ENCODE measurements at regions not wholly inside any gene's neighbourhood (a gene's known extent, or its start where the extent isn't known, plus 50 kb on each side); places are given as distances from the start of the nearest gene placed in this dataset.
"Not testable (repeated sequence)": the region's sequence is repeated elsewhere in the genome, so short reads cannot be mapped to it uniquely, and the experiment has no call there.

DNA sequence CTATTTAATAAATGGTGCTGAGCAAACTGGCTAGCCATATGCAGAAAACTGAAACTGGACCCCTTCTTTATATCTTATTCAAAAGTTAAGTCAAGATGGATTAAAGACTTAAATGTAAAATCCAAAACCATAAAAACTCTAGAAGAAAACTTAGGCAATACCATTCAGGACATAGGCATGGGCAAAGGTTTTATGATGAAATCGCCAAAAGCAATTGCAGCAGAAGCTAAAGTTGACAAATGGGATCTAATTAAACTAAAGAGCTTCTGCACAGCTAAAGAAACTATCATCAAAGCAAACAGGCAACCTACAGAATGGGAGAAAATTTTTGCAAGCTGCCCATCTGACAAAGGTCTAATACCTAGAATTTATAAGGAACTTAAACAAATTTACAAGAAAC is 79.0 kb upstream of the SALL1 start:
- not testable (repeated sequence) for H3K9me3 Mint-ChIP-seq; H3K27ac Mint-ChIP-seq; DNase-seq (ENCODE audit: low spot score in 2 of 2)

DNA sequence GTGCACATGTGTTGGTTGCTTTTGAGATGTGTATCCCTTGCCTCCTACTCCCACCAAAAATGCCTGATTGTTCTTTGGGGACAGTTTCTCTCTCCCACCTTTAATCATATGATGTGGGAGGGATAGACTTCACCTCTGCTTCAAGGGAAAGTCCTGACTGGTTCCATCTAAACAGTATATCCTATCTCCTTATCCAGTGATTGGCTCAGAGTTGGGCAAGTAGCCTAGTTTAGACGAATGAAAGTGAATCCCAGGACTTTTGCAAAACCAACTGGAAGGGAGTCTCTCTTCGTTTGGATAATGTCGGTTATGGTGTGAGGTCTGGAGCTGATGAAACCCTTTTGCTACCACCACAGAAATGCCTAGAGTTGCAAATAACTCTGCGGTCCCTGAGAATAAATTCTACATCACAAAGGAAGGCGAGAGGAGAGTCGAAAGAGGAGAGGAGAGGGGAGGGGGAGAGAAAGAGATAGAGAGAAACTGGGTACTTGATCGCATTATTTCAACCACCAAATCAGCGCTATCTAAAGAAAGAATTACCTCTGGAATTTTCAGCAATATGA is 77.1 kb upstream of the SALL1 start:
- Mint-ChIP-seq H3K36me3 (no peaks in the 10 kb centered on the region), H3K9me3 (peaks cover 6 to 9% of the 10 kb centered on the region in 2 donors), H3K27ac (no peak overlapping the region)
- no peak for ATAC-seq
- no peak for DNase-seq (ENCODE audit: low spot score in 2 of 2)

More for the DNA sequence above, 79.0 kb upstream of the SALL1 start:
- ATAC-seq, H3K36me3 Mint-ChIP-seq: not testable (repeated sequence)

DNA sequence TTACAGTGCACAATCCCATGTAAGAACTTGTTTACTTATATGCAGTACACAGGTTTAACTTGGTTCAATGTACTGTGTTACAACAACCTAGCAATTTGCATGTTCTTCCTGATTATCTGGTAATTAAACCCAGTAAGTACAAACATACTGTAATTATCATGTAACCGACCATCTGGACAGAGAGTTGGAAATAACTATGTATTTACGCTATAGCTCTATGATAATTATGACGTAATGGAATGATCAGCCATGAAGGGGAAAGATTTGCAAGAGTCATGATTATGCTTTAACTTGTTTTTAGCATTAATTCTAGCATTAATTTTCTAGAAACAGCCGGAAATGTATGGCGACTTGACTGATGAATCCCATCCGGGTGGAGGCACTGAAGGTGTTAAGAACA is 74.8 kb upstream of the SALL1 start:
- Mint-ChIP-seq H3K9me3 (peaks cover 6 to 8% of the 10 kb centered on the region in 2 donors), H3K27ac (no peak overlapping the region), H3K36me3 (no peaks in the 10 kb centered on the region)
- DNase-seq (ENCODE audit: low spot score in 2 of 2) (no peak), ATAC-seq (no peak)

DNA sequence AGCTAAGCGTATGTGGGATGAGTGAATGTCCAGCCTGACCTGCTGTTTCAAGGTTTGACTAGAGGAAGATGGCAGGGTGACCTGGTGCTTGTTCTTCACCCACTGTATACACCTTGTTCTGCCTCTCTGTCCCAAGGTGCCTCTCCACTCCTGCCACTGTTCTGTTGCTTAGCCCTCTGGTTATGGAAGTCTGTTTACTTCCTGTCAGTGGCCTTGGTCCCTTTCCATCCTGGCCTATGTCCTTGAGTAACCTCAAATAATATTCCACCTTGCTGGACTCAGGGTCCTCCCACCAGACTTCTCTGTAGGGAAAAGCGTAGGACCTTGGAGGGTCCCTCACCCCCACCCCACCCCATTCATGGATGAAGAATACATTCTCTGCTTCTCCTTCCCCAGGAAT is 73.2 kb upstream of the SALL1 start:
- Mint-ChIP-seq H3K9me3 (peaks cover 9 to 11% of the 10 kb centered on the region in 2 donors), H3K27ac (no peak overlapping the region), H3K36me3 (no peaks in the 10 kb centered on the region)
- ATAC-seq (no peak), DNase-seq (ENCODE audit: low spot score in 2 of 2) (no peak)

DNA sequence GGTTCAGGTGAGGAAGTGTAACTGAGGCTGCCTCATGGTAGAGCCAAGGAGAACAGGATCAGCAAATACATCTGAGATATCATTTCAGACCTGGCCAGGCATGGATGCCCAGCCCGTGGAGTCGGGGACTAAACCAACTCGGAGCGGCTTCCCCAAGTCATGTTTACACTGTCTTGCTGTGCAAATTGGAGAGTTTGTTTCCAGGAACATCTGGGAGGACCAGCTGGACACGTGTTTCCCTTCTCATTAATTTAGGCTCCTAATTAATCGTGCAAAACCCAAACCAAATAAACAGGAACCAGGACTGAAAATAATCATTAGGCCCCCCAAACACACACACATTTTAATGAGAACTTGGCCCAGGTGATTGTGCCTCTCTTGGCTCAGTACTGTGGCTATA is 70.9 kb upstream of the SALL1 start:
- H3K27ac Mint-ChIP-seq = no peak overlapping the region
- DNase-seq (ENCODE audit: low spot score in 2 of 2) (no peak), ATAC-seq (no peak)
- peaks cover 9 to 11% of the 10 kb centered on the region in 2 donors for H3K9me3 Mint-ChIP-seq
- H3K36me3 Mint-ChIP-seq = no peaks in the 10 kb centered on the region

DNA sequence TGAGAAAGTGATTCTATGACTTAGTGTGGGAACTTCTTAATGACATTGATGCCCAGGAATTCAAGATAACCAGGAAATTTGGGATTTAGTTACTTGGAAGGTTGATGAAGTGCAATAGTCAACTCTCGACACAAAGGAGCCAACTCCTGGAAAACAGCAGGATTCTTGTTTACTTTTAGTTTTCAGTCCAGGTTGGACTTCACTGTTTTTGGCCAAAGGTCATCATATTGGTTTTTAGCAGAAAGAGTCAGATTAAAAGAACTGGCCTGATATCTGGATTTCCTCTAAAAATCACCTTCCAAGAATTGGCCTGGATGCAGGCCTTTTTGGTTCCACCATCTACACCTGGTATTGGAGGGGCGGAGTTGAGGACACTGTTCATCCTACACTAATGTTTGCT is 60.1 kb upstream of the SALL1 start:
- ATAC-seq (no peak), DNase-seq (ENCODE audit: low spot score in 2 of 2) (no peak)
- Mint-ChIP-seq H3K36me3 (no peaks in the 10 kb centered on the region), H3K27ac (no peak overlapping the region), H3K9me3 (peaks cover 5 to 11% of the 10 kb centered on the region in 2 donors)

DNA sequence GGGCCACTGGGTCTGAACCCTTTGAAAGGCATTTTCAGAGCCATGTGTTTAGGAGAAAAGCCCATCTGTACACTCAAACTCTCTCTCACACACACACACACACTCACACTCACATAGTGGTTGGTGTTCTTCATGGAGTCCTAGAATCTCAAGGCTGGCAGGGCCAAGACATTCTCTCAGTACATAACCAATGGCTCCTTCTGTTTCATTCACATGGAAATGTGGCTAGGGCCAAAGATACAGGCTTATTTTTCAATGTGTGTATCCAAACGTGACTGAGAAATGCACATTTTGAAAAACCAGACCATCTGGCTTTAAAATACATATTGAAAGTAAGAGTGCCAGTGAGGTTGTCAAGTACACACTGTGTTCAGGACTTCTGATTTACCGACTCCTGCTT is 59.0 kb upstream of the SALL1 start:
- ATAC-seq (no peak), DNase-seq (ENCODE audit: low spot score in 2 of 2) (no peak)
- Mint-ChIP-seq H3K27ac (no peak overlapping the region), H3K36me3 (no peaks in the 10 kb centered on the region), H3K9me3 (peaks cover 0 to 7% of the 10 kb centered on the region in 2 donors)

DNA sequence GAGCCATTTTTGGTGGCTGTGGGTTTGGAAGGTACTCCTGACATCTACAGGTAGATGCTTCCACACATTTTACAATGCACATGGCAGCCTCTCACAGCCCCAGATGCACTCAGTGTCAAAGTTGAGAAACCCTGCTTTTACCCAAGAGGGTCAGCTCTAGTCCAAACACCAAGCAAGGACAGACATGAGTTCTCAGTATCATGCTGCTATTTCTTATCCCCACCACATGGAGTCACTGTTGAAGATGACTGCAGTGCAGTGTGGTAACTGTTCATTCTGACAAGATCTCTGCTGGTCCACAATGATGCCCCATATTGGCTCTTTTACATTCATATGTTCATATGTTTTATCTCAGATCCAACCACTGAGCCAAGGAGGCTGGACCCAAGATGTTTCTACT is 50.5 kb upstream of the SALL1 start:
- ATAC-seq (no peak), DNase-seq (ENCODE audit: low spot score in 2 of 2) (no peak)
- Mint-ChIP-seq H3K36me3 (no peaks in the 10 kb centered on the region), H3K27ac (no peak overlapping the region), H3K9me3 (peaks cover 13 to 20% of the 10 kb centered on the region in 2 donors)

Data from activated naive CD4-positive, alpha-beta T cell treated with anti-CD3 and anti-CD28 coated beads, Interleukin-2, amount 50 U/mL, for 72 hours (primary cell).